ENCODE measurements at regions not wholly inside any gene's neighbourhood (a gene's known extent, or its start where the extent isn't known, plus 50 kb on each side); places are given as distances from the start of the nearest gene placed in this dataset.

GRCh38 chr5:58326022-58326421 lies 133.9 kb downstream of the PLK2 start:
- no peaks in the 10 kb centered on the region for H3K4me1 ChIP-seq (ENCODE audit: control insufficient read depth in 2 of 2, insufficient read depth in 2 of 2, low read length in 2 of 2)
- H3K27me3 ChIP-seq (ENCODE audit: control insufficient read depth in 2 of 2, insufficient read depth in 2 of 2, low read length in 2 of 2): no peaks in the 10 kb centered on the region
- no peak for DNase-seq
- Mint-ChIP-seq H3K4me1 (peaks cover 0 to 2% (median 0%) of the 10 kb centered on the region in 7 donors), H3K27me3 (peaks cover 0 to 12% (median 0%) of the 10 kb centered on the region in 5 donors), H3K4me3 (no peak overlapping the region), H3K36me3 (no peaks in the 10 kb centered on the region), H3K27ac (no peak overlapping the region), H3K9me3 (no peaks in the 10 kb centered on the region)
- ATAC-seq: no peak
- no peaks in the 10 kb centered on the region for H3K9me3 ChIP-seq (ENCODE audit: control insufficient read depth in 2 of 3, low read length in 3 of 3)
- no peaks in the 10 kb centered on the region for H3K36me3 ChIP-seq (ENCODE audit: control insufficient read depth in 2 of 3, insufficient read depth in 3 of 3, low read length in 3 of 3)
- ChIA-PET POLR2A (no interaction called here), CTCF (no interaction called here)
- H3K4me3 ChIP-seq (ENCODE audit: low read length): no peak overlapping the region
- no peak overlapping the region for H3K27ac ChIP-seq (ENCODE audit: low read depth, low read length)
- intact Hi-C loops (cut with micrococcal nuclease): no loop called here

GRCh38 chr5:58322453-58322852 lies 137.4 kb downstream of the PLK2 start:
- Histone ChIP-seq H3K27ac (ENCODE audit: low read depth, low read length) (no peak overlapping the region), H3K9me3 (ENCODE audit: control insufficient read depth in 2 of 3, low read length in 3 of 3) (no peaks in the 10 kb centered on the region), H3K4me1 (ENCODE audit: control insufficient read depth in 2 of 2, insufficient read depth in 2 of 2, low read length in 2 of 2) (no peaks in the 10 kb centered on the region), H3K27me3 (ENCODE audit: control insufficient read depth in 2 of 2, insufficient read depth in 2 of 2, low read length in 2 of 2) (no peaks in the 10 kb centered on the region), H3K4me3 (ENCODE audit: low read length) (no peak overlapping the region), H3K36me3 (ENCODE audit: control insufficient read depth in 2 of 3, insufficient read depth in 3 of 3, low read length in 3 of 3) (no peaks in the 10 kb centered on the region)
- DNase-seq (no peak), ATAC-seq (no peak)
- H3K36me3 Mint-ChIP-seq: no peaks in the 10 kb centered on the region
- no peaks in the 10 kb centered on the region for H3K9me3 Mint-ChIP-seq
- H3K4me1 Mint-ChIP-seq: peaks cover 0 to 2% (median 0%) of the 10 kb centered on the region in 7 donors
- ChIA-PET POLR2A (no interaction called here), CTCF (no interaction called here)
- no peak overlapping the region for H3K4me3 Mint-ChIP-seq
- peaks cover 2 to 23% (median 12%) of the 10 kb centered on the region in 5 donors for H3K27me3 Mint-ChIP-seq
- no peak overlapping the region for H3K27ac Mint-ChIP-seq
- intact Hi-C loops (cut with micrococcal nuclease): no loop called here

DNA sequence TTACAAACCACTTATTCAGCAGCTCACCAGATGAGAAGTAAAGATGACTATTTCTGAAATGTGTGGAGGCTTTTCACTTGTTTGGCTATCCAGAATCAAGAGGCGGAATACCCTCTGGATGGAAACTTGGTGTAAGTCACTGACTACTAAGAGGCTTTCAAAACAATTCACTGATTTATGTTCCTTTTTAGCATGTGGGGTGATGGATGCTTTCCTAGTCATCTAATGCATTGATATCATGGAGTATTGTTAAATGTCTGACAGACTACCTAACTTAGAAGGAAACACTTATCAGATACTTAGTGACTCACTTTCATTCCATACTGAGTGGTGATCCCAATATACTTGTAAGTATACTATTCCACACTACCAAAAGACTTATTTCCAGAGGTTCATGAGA lies 141.4 kb downstream of the PLK2 start:
- DNase-seq (no peak), ATAC-seq (no peak)
- Mint-ChIP-seq H3K4me3 (no peak overlapping the region), H3K4me1 (peaks cover 0 to 4% (median 0%) of the 10 kb centered on the region in 7 donors), H3K36me3 (no peaks in the 10 kb centered on the region), H3K27ac (no peak overlapping the region), H3K9me3 (no peaks in the 10 kb centered on the region), H3K27me3 (peaks cover 2 to 32% (median 18%) of the 10 kb centered on the region in 5 donors)
- intact Hi-C loops (cut with micrococcal nuclease): no loop called here
- ChIA-PET POLR2A (no interaction called here), CTCF (interaction anchor here (0.6 kb wide), 1 partner anchor 53 kb away, joined by 3 read pairs; no protein-coding TSS in a partner anchor)
- no peak overlapping the region for H3K27ac ChIP-seq (ENCODE audit: low read depth, low read length)
- peaks cover 0 to 3% of the 10 kb centered on the region in 2 donors for H3K27me3 ChIP-seq (ENCODE audit: control insufficient read depth in 2 of 2, insufficient read depth in 2 of 2, low read length in 2 of 2)
- H3K4me1 ChIP-seq (ENCODE audit: control insufficient read depth in 2 of 2, insufficient read depth in 2 of 2, low read length in 2 of 2): no peaks in the 10 kb centered on the region
- H3K36me3 ChIP-seq (ENCODE audit: control insufficient read depth in 2 of 3, insufficient read depth in 3 of 3, low read length in 3 of 3): no peaks in the 10 kb centered on the region
- H3K4me3 ChIP-seq (ENCODE audit: low read length): no peak overlapping the region
- no peaks in the 10 kb centered on the region for H3K9me3 ChIP-seq (ENCODE audit: control insufficient read depth in 2 of 3, low read length in 3 of 3)

DNA sequence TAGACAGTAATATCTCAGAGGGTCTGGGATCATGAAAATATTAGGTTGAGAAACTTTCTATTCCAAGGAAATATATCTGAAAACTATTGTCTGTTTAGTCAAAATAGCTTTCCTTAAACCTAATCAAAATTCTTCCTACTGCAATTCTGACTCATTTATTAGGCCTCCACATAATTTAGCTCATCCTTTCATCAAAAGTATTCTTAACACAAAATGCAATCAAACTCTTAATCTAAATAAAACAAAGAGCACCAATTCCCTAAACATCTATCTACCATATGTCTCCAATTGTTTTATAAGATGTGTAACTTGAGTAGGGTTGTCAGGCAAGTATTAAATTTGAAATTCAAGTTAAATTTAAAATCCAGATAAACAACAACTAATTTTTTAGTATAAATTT lies 142.1 kb downstream of the PLK2 start:
- Histone ChIP-seq H3K27me3 (ENCODE audit: control insufficient read depth in 2 of 2, insufficient read depth in 2 of 2, low read length in 2 of 2) (peaks cover 0 to 3% of the 10 kb centered on the region in 2 donors), H3K36me3 (ENCODE audit: control insufficient read depth in 2 of 3, insufficient read depth in 3 of 3, low read length in 3 of 3) (no peaks in the 10 kb centered on the region), H3K4me1 (ENCODE audit: control insufficient read depth in 2 of 2, insufficient read depth in 2 of 2, low read length in 2 of 2) (no peaks in the 10 kb centered on the region), H3K27ac (ENCODE audit: low read depth, low read length) (no peak overlapping the region), H3K4me3 (ENCODE audit: low read length) (no peak overlapping the region), H3K9me3 (ENCODE audit: control insufficient read depth in 2 of 3, low read length in 3 of 3) (no peaks in the 10 kb centered on the region)
- H3K27ac Mint-ChIP-seq: no peak overlapping the region
- H3K36me3 Mint-ChIP-seq: no peaks in the 10 kb centered on the region
- ChIA-PET CTCF (no interaction called here), POLR2A (no interaction called here)
- intact Hi-C loops (cut with micrococcal nuclease): no loop called here
- peaks cover 2 to 32% (median 18%) of the 10 kb centered on the region in 5 donors for H3K27me3 Mint-ChIP-seq
- no peaks in the 10 kb centered on the region for H3K9me3 Mint-ChIP-seq
- H3K4me1 Mint-ChIP-seq: peaks cover 0 to 4% (median 0%) of the 10 kb centered on the region in 7 donors
- no peak for DNase-seq
- no peak overlapping the region for H3K4me3 Mint-ChIP-seq
- no peak for ATAC-seq

DNA sequence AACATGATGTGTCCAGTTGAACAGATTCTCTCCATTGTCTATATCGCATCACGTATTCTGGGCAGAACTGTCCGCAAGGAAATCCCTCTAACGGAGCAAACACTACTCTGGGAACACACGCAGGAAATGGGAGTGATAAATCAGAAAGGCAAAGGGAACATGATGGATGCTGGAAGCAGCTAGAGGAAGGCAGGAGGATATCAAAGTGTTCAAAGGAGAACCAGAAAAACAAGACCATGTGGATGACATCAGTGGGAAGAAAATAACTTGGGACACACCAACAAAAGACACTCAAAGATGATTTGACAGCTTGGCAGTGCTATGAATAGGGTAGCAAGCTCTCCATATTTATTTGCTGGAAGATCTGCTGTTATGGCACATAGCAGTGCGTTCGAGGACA lies 142.9 kb downstream of the PLK2 start:
- Mint-ChIP-seq H3K27me3 (peaks cover 2 to 36% (median 23%) of the 10 kb centered on the region in 5 donors), H3K4me3 (no peak overlapping the region), H3K36me3 (no peaks in the 10 kb centered on the region), H3K9me3 (no peaks in the 10 kb centered on the region), H3K4me1 (peaks cover 0 to 4% (median 0%) of the 10 kb centered on the region in 7 donors), H3K27ac (no peak overlapping the region)
- ChIA-PET CTCF (no interaction called here), POLR2A (no interaction called here)
- Histone ChIP-seq H3K4me3 (ENCODE audit: low read length) (no peak overlapping the region), H3K27ac (ENCODE audit: low read depth, low read length) (no peak overlapping the region), H3K27me3 (ENCODE audit: control insufficient read depth in 2 of 2, insufficient read depth in 2 of 2, low read length in 2 of 2) (peaks cover 0 to 3% of the 10 kb centered on the region in 2 donors), H3K36me3 (ENCODE audit: control insufficient read depth in 2 of 3, insufficient read depth in 3 of 3, low read length in 3 of 3) (no peaks in the 10 kb centered on the region), H3K9me3 (ENCODE audit: control insufficient read depth in 2 of 3, low read length in 3 of 3) (no peaks in the 10 kb centered on the region), H3K4me1 (ENCODE audit: control insufficient read depth in 2 of 2, insufficient read depth in 2 of 2, low read length in 2 of 2) (no peaks in the 10 kb centered on the region)
- ATAC-seq (no peak), DNase-seq (no peak)
- intact Hi-C loops (cut with micrococcal nuclease): no loop called here

DNA sequence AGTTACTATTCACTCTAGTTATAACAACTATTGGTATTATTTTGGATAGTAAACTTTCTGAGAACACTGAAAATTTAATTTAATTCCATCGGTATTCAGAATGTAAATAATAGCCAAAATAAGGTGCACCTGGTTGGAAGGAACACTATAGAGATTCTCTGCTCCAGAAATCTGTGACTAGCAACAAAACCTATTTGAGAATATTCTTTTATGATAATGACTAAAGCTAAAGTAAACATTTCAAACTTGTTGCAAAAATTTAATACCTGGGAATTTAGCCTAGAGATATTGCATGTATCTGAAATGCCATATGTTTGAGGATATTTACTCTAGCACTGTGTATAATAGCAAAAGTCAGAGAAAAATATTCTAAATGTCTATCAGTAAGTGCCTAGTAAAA lies 144.1 kb downstream of the PLK2 start:
- Mint-ChIP-seq H3K27ac (no peak overlapping the region), H3K4me1 (peaks cover 0 to 3% (median 0%) of the 10 kb centered on the region in 7 donors), H3K36me3 (no peaks in the 10 kb centered on the region), H3K4me3 (no peak overlapping the region), H3K27me3 (peaks cover 2 to 37% (median 18%) of the 10 kb centered on the region in 5 donors), H3K9me3 (no peaks in the 10 kb centered on the region)
- H3K4me1 ChIP-seq (ENCODE audit: control insufficient read depth in 2 of 2, insufficient read depth in 2 of 2, low read length in 2 of 2): no peaks in the 10 kb centered on the region
- DNase-seq (no peak), ATAC-seq (no peak)
- no peak overlapping the region for H3K4me3 ChIP-seq (ENCODE audit: low read length)
- H3K36me3 ChIP-seq (ENCODE audit: control insufficient read depth in 2 of 3, insufficient read depth in 3 of 3, low read length in 3 of 3): no peaks in the 10 kb centered on the region
- H3K27me3 ChIP-seq (ENCODE audit: control insufficient read depth in 2 of 2, insufficient read depth in 2 of 2, low read length in 2 of 2): peaks cover 0 to 3% of the 10 kb centered on the region in 2 donors
- ChIA-PET POLR2A (no interaction called here), CTCF (interaction anchor here (0.7 kb wide), 1 partner anchor 261 kb away, joined by 4 read pairs; no protein-coding TSS in a partner anchor)
- intact Hi-C loops (cut with micrococcal nuclease): no loop called here
- no peaks in the 10 kb centered on the region for H3K9me3 ChIP-seq (ENCODE audit: control insufficient read depth in 2 of 3, low read length in 3 of 3)
- no peak overlapping the region for H3K27ac ChIP-seq (ENCODE audit: low read depth, low read length)

DNA sequence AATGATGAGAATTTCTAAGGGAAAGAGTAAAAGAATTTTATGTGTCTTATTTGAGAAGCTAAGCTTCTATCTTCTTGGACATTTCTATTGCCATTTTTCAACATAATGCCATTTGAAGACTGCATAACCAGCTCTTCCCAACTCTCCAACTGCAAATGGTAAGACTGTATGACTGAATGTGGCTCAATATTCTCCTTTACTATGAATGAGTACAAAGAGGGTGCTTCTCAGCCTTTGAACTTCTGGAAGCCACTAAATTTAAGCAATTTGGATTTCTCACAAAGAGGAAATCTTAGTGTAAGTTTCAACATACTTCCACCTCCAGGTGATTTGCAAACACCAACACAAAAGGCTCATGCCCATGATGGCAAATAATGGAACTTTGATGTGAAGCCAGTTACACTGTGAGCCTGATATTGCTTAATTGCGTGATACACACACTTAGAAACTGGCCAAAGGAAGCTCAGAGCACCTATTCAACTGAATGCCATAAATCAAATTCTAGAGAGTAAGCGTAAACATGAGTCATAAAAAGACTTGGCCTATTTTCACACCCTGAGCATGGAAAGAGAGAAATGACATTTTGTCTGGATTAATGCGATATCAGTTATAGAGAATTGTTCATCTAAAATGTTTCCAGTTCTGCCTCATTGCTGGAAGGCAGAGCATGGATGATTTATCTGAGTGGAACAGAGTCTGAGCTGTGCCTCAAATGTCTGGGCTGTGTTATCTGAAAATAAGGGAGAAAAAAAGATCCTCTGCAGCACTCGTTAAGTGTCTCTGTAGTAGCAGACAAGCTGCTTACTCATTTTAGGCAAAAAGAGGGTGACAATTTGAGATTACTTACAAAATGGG lies 145.3 kb downstream of the PLK2 start:
- no peaks in the 10 kb centered on the region for H3K36me3 ChIP-seq (ENCODE audit: control insufficient read depth in 2 of 3, insufficient read depth in 3 of 3, low read length in 3 of 3)
- no peak overlapping the region for H3K27ac ChIP-seq (ENCODE audit: low read depth, low read length)
- Mint-ChIP-seq H3K4me1 (peaks cover 0 to 3% (median 0%) of the 10 kb centered on the region in 7 donors), H3K27ac (no peak overlapping the region), H3K27me3 (peaks cover 0 to 32% (median 14%) of the 10 kb centered on the region in 5 donors), H3K36me3 (no peaks in the 10 kb centered on the region), H3K9me3 (peaks cover 0 to 2% (median 0%) of the 10 kb centered on the region in 11 donors), H3K4me3 (no peak overlapping the region)
- H3K4me1 ChIP-seq (ENCODE audit: control insufficient read depth in 2 of 2, insufficient read depth in 2 of 2, low read length in 2 of 2): no peaks in the 10 kb centered on the region
- POLR2A ChIA-PET: no interaction called here
- H3K27me3 ChIP-seq (ENCODE audit: control insufficient read depth in 2 of 2, insufficient read depth in 2 of 2, low read length in 2 of 2): peaks cover 0 to 3% of the 10 kb centered on the region in 2 donors
- CTCF ChIA-PET: no interaction called here
- H3K4me3 ChIP-seq (ENCODE audit: low read length): no peak overlapping the region
- intact Hi-C loops (cut with micrococcal nuclease): no loop called here
- H3K9me3 ChIP-seq (ENCODE audit: control insufficient read depth in 2 of 3, low read length in 3 of 3): no peaks in the 10 kb centered on the region
- ATAC-seq (no peak), DNase-seq (no peak)

Data from naive thymus-derived CD4-positive, alpha-beta T cell (primary cell).